CD14-positive monocyte (primary cell): ENCODE measurements at regions not wholly inside any gene's neighbourhood (a gene's known extent, or its start where the extent isn't known, plus 50 kb on each side); places are given as distances from the start of the nearest gene placed in this dataset.

Source experiments
- DNase-seq, 3 donors: peaks; one replicate each; pipeline ENCODE4 v3.0.0-alpha.2; 2011 to 2022
- H2AFZ ChIP-seq: 2 replicates; pipeline ENCODE4 v1.6.0; 2012; ENCODE audit warnings: mild to moderate bottlenecking, low read depth, low read length, inconsistent platforms; ENCODE audit not compliant: insufficient read depth, poor library complexity, severe bottlenecking
- H3K27ac ChIP-seq, 2 donors: 1 replicate in 1 of 2; 2 replicates in 1 of 2; pipeline ENCODE4 v1.5.1; 2012 to 2013; ENCODE audit warnings: low read length in 2 of 2, control low read depth in 1 of 2, inconsistent platforms in 1 of 2, low read depth in 1 of 2, mild to moderate bottlenecking in 1 of 2
- H3K27me3 ChIP-seq, 2 donors: one replicate each; pipeline versions ENCODE4 v1.6.0 to v1.6.1; 2011 to 2013; ENCODE audit warnings: low read length in 2 of 2; ENCODE audit not compliant: control insufficient read depth in 2 of 2, insufficient read depth in 2 of 2
- H3K36me3 ChIP-seq, 2 donors: replicated peaks in 1 of 2; 1 replicate in 1 of 2; 2 replicates in 1 of 2; pipeline versions ENCODE4 v1.5.1 to v1.6.1; 2012 to 2013; ENCODE audit warnings: low read length in 2 of 2, control low read depth in 1 of 2, inconsistent platforms in 1 of 2, mild to moderate bottlenecking in 1 of 2; ENCODE audit not compliant: insufficient read depth in 2 of 2, control insufficient read depth in 1 of 2
- H3K4me1 ChIP-seq, 2 donors: 1 replicate in 1 of 2; 2 replicates in 1 of 2; pipeline versions ENCODE4 v1.5.1 to v1.6.1; 2012 to 2013; ENCODE audit warnings: low read length in 2 of 2, control low read depth in 1 of 2, inconsistent platforms in 1 of 2, mild to moderate bottlenecking in 1 of 2, moderate library complexity in 1 of 2; ENCODE audit not compliant: insufficient read depth in 2 of 2, control insufficient read depth in 1 of 2
- H3K4me2 ChIP-seq: replicated peaks from 2 replicates; pipeline ENCODE3; 2012; ENCODE audit warnings: low read length, moderate library complexity, mild to moderate bottlenecking; ENCODE audit not compliant: poor library complexity, severe bottlenecking; ENCODE audit errors: extremely low read depth
- H3K4me3 ChIP-seq, 3 experiments: fragments of 200-600 bp in 1 of 3; sonication (generic) in 1 of 3; replicated peaks in 1 of 3; 1 replicate in 2 of 3; 2 replicates in 1 of 3; pipeline ENCODE4 v1.5.1; 2011 to 2013; ENCODE audit warnings: low read length in 3 of 3, mild to moderate bottlenecking in 3 of 3, control low read depth in 2 of 3, low read depth in 2 of 3, inconsistent platforms in 1 of 3, moderate library complexity in 1 of 3
- H3K79me2 ChIP-seq: 2 replicates; pipeline ENCODE4 v1.6.0; 2012; ENCODE audit warnings: mild to moderate bottlenecking, control low read depth, inconsistent platforms, low read length, moderate library complexity; ENCODE audit not compliant: insufficient read depth
- H3K9ac ChIP-seq: 2 replicates; pipeline ENCODE4 v1.6.0; 2017; ENCODE audit warnings: low read length, mild to moderate bottlenecking; ENCODE audit not compliant: insufficient read depth, poor library complexity, severe bottlenecking
- H3K9me3 ChIP-seq, 2 donors: replicated peaks in 1 of 2; 1 replicate in 1 of 2; 2 replicates in 1 of 2; pipeline versions ENCODE4 v1.5.1 to v1.6.1; 2012 to 2013; ENCODE audit warnings: low read length in 2 of 2, control low read depth in 1 of 2; ENCODE audit not compliant: control insufficient read depth in 1 of 2, insufficient read depth in 1 of 2
- H4K20me1 ChIP-seq: 2 replicates; pipeline ENCODE4 v1.6.0; 2012; ENCODE audit warnings: mild to moderate bottlenecking, low read length, control low read depth, moderate library complexity; ENCODE audit not compliant: insufficient read depth
- H3K27ac Mint-ChIP-seq, 7 donors: one replicate each; pipeline ENCODE4 v1.8.0; 2020; ENCODE audit warnings: mild to moderate bottlenecking in 7 of 7, mixed read lengths in 7 of 7, moderate library complexity in 6 of 7, inconsistent platforms in 2 of 7
- H3K27me3 Mint-ChIP-seq, 3 donors: one replicate each; pipeline ENCODE4 v1.8.0; 2021 to 2022; ENCODE audit warnings: low read depth in 3 of 3, mild to moderate bottlenecking in 3 of 3, mixed read lengths in 3 of 3, moderate library complexity in 3 of 3, inconsistent platforms in 1 of 3
- H3K36me3 Mint-ChIP-seq, 2 donors: one replicate each; pipeline ENCODE4 v1.8.0; 2020; ENCODE audit warnings: mixed read lengths in 2 of 2, inconsistent platforms in 1 of 2, mild to moderate bottlenecking in 1 of 2
- H3K4me1 Mint-ChIP-seq: one replicate; pipeline ENCODE4 v1.8.0; 2020; ENCODE audit warnings: mild to moderate bottlenecking, mixed read lengths
- H3K4me3 Mint-ChIP-seq, 2 donors: one replicate each; pipeline ENCODE4 v1.8.0; 2020; ENCODE audit warnings: mild to moderate bottlenecking in 2 of 2, mixed read lengths in 2 of 2, moderate library complexity in 1 of 2
- H3K9me3 Mint-ChIP-seq, 7 donors: one replicate each; pipeline ENCODE4 v1.8.0; 2020 to 2022; ENCODE audit warnings: mixed read lengths in 7 of 7, mild to moderate bottlenecking in 6 of 7, moderate library complexity in 6 of 7, inconsistent platforms in 2 of 7
- CTCF ChIP-seq: fragments of 200-600 bp; IDR thresholded peaks from one replicate; pipeline ENCODE4 v1.8.0; 2022; ENCODE audit warnings: antibody characterized with exemption, mild to moderate bottlenecking
- whole genome bisulfite sequencing: methylation state at CpG from one replicate; pipeline ENCODE4 v1.1.5; 2013; ENCODE audit warnings: missing lambda C conversion rate; ENCODE audit not compliant: insufficient coverage; 5-methylcytosine and 5-hydroxymethylcytosine counted together
- intact Hi-C, 2 donors: fragments of 100-400 bp; cut with micrococcal nuclease; formaldehyde crosslinking; loops; one replicate each; pipeline versions ENCODE4 v1.15.0 to v1.15.1; 2023

- Mint-ChIP-seq H3K27me3 (peaks cover 0 to 2% (median 2%) of the 10 kb centered on the region in 3 donors), H3K27ac (peak overlapping the region in 1 of 7 donors; percentile 19)
Measured at GRCh38 chr2:220506466-220506865, 879.0 kb downstream of the SLC4A3 start.

GRCh38 chr2:220509096-220509757 lies 881.8 kb downstream of the SLC4A3 start:
- DNase-seq, result no peak
- Histone ChIP-seq H3K27me3 (no peaks in the 10 kb centered on the region), H3K9ac (no peak overlapping the region), H3K27ac (no peak overlapping the region), H3K4me1 (no peaks in the 10 kb centered on the region), H4K20me1 (no peaks in the 10 kb centered on the region), H3K4me3 (no peak overlapping the region), H3K9me3 (peaks cover 0 to 2% of the 10 kb centered on the region in 2 donors), H3K36me3 (no peaks in the 10 kb centered on the region), H2AFZ (no peak overlapping the region), H3K4me2 (no peak overlapping the region), H3K79me2 (no peaks in the 10 kb centered on the region)
- Mint-ChIP-seq H3K27me3 (peaks cover 0 to 2% (median 2%) of the 10 kb centered on the region in 3 donors), H3K27ac (no peak overlapping the region), H3K4me3 (no peak overlapping the region), H3K36me3 (no peaks in the 10 kb centered on the region), H3K4me1 (no peaks in the 10 kb centered on the region), H3K9me3 (peaks cover 0 to 9% (median 2%) of the 10 kb centered on the region in 7 donors)
- WGBS, result 100% methylated on average over 1 of the region's 2 CpGs
- intact Hi-C loops, result no loop called here
- TF ChIP-seq CTCF, result no peak

More at GRCh38 chr2:220506466-220506865, 879.0 kb downstream of the SLC4A3 start:
- TF ChIP-seq CTCF, result no peak
- Histone ChIP-seq H3K79me2 (no peaks in the 10 kb centered on the region), H3K27me3 (no peaks in the 10 kb centered on the region), H3K4me3 (no peak overlapping the region), H3K9me3 (no peaks in the 10 kb centered on the region), H3K4me1 (no peaks in the 10 kb centered on the region), H3K27ac (no peak overlapping the region), H3K9ac (no peak overlapping the region), H4K20me1 (no peaks in the 10 kb centered on the region), H3K36me3 (no peaks in the 10 kb centered on the region), H2AFZ (no peak overlapping the region), H3K4me2 (no peak overlapping the region)
- Mint-ChIP-seq H3K9me3 (peaks cover 0 to 6% (median 2%) of the 10 kb centered on the region in 7 donors), H3K36me3 (no peaks in the 10 kb centered on the region), H3K4me1 (no peaks in the 10 kb centered on the region), H3K4me3 (no peak overlapping the region)
- WGBS, result no CpG with 5 or more reads among the region's 3 CpGs
- no peak for DNase-seq
- intact Hi-C loops, result no loop called here
